Medulla oblongata (tissue), 1 donor: ENCODE measurements at regions not wholly inside any gene's neighbourhood (a gene's known extent, or its start where the extent isn't known, plus 50 kb on each side); places are given as distances from the start of the nearest gene placed in this dataset.

ENCODE experiments used
- DNase-seq: peaks from one replicate; pipeline ENCODE4 v3.0.0-alpha.2; 2015; ENCODE audit errors: extremely low spot score

DNA sequence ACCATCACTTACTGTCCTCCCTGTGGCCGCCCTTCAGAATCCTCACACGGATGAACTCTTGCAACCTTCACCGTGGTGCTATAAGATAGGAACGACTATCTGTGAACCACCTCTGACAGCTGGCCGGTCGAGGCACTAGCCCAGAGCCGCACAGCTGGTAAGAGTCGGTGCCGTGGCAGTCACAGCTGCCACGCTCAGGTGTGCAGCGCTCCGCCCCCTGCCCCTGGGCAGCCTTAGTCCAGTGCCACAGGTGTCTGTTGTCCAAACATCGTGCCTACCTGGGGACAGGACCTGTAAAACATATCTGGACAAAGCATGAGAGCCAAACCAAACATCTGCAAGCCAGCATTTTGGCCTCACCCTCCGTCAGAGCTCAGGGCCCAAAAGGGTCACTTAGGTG, 55.3 kb upstream of the SALL3 start:
- no peak for DNase-seq

DNA sequence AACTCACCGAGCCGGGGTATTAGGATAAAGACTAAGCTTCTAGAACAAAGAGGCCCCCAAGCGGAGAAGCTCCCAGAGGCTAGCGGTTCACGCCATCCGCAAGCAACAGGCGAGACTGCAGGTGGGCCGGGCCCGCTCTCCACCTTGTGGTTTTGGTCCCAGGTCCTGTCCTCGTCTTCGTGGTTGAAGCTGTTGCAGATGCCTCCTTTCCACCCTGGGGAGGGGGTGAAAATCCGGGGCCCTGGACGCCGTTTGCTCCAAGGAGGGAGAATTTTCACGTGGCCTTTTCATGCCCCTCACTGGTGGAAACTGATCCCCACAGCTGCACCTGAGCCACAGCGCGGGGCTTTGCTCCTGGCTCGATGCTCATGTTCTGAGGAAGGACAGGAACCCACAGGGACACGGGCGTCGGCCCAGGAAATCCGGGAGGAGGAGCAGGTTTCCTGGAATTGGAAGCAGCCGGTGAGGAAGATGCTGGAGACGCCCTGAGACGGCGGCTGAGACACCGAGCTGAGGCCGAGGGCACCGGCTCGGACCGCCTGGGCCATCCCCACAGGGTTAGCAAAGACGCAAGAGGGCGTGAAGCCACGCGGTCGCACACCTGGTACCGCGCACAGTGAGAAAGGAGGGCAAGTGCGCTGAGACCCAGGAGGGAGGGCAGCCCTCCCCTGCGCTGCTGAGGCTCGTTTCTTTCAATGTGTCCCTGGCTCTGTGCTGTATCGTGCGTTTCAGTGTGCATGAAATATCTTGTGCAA, 54.7 kb upstream of the SALL3 start:
- DNase-seq, result no peak

DNA sequence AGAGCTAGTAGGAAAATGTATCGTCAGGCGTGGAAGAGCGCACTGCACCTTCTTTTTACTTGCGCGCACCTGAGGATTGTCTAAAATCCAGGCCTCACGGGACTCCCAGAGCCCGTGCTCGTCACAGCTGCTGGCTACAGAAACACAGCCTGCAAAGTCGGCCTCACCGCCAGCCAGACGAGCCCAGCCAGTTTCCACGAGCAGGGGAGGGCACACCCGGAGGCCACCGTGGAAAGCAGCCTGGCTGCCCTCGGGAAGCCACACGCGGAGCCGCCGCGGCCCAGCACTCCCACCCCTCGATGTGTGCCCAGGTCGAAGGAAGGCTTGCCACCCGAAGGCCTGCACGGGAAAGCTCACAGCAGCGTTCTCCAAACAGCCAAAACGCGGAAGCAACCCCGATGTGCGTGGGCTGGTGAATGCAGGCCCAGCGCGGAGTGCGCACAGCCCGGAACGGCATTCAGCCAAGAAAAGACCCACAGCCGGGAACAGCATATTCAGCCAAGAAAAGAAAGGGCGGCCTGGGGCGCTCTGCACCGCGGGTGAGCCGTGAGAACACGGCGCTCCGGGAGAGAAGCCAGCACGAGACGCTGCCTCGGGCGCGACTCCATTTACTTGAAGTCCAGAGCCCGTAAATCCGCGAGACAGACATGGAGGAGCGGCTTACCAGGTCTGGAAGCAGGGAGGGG, 53.9 kb upstream of the SALL3 start:
- no peak for DNase-seq

DNA sequence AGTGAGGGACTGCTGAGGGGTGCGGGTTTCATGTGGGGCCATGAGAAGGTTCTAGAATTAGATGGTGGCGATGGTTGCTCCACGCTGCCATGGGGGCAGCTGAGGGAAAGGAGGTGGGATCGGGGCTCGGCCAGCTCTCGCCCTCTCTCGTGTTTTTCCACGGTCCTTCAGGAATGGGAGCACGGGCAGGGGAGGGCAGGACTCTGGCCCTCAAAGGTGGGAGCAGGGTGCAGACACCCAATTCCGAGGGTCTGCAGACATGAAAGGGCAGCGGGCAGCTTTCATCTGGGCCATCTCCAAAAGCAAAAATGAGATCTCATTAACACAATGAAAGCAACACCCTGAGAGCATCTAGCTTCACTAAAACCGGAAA, 53.4 kb upstream of the SALL3 start:
- DNase-seq, result no peak

DNA sequence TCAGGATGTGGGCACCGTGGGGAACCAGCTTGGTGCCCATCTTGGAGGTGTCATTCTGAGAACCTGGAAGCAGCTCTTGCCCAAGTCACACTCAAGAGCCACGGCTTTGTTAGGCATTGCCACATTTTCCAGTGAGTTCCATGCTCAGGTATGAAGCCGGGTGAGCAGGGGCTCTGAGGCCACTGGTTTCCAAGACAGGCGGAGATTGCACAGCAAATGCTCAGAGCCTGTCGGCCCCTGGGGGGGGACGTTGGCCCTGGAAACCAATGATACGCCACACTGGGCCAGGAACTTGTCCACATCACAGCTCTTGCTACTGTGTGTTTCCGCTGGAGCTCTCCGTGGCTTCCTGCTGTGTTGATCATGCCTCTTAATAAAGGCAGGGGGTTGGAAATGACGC, 52.5 kb upstream of the SALL3 start:
- DNase-seq, result no peak

DNA sequence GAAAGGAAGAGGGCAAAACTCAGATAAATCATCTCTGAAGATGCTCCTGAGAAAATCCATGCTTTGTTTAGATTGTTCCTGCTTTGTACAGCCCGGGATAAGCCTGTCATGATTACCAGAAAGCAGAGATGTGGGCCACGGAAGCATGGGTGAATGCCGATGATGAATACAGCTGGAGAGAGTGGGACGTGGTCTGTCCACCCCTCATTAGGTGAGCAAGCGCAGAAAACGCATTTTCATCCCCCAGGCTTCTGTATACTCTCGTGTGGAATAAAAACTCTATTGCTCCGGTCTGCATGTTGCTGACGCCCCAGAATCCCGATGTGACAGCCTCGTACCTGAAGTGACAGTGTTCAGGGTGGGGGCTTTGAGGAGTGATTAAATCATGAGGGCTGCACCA, 52.0 kb upstream of the SALL3 start:
- no peak for DNase-seq

DNA sequence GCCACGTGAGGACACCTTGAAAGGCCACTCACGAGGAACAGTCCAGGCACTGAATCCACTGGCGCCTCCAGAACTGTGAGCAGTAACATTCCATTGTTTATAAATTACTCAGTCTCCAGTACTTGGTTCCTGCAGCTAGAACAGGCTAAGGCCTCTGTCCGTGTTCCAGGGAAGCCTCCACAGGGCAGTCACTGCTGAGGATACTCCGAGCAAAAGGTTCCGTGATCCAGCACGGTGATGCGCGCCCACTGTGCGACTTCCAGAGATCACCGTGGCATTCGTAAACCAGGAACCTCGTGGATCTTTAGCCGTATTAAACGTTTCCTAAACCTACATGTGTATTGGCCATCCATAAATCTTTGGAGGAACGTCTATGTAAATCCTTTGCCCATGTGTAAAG, 51.5 kb upstream of the SALL3 start:
- no peak for DNase-seq

DNA sequence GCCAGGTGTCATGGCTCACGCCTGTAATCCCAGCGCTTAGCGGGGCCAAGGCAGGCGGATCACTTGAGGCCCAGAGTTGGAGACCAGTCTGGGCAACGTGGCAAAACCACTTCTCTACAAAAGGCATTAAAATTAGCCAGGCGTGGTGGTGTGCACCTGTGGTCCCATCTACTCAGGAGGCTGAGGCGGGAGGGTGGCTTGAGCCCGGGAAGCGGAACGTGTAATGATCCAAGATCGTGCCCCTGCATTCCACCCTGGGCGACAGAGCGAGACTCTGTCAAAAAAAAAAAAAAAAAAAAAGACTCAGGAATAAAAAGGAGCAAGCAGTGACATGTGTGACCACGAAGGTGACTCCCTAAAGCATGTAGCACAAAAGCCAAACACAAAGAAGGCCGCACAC, 50.1 kb upstream of the SALL3 start:
- DNase-seq, result no peak
